ENCODE measurements at regions not wholly inside any gene's neighbourhood (a gene's known extent, or its start where the extent isn't known, plus 50 kb on each side); places are given as distances from the start of the nearest gene placed in this dataset.
A peak's percentile ranks its signal among the peaks of the same experiment; 100 is the strongest.

DNA sequence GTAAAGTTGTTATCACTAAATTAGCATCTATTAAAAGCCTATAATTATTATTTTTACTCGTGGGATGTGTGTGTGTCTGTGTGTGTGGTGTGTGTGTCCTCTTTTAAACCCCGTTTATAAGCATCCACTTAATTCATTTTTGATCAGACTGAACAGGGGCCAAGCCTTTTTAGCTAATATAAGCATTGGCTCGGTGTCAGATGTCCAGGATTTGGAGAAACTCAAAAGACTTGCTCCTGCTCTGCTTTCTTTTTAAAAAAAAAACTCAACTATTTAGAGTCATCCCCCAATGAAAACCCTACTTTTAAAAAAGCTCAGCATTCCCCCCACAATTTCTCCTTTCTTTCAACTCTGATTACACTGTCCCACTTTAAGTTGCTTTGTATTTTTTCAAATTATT, 459.3 kb upstream of the MAF start:
- WGBS, 4 donors = 59 to 71% (median 70%) methylated on average over 3 of the region's 3 CpGs

DNA sequence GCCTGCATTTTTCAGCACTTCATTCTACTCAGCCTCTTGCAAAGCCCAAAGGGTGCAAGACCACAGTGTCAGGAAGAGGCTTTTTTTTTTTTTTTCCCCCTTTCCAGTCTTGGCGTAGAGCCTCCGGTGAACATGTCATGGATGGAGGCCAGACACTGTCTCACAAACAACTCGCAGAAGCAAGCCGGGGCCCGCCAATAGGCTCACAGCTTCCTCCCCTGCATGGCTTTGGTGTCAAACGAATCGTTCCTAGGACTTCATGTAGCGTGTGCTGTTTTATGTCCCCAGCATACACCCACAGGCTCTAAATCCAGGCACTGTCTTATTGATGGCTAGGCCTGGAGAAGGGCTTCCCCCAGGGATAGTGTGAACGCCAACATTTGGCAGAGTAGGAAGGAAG, 457.7 kb upstream of the MAF start:
- WGBS, 4 donors = 59 to 74% (median 71%) methylated on average over 9 of the region's 9 CpGs
- Histone ChIP-seq H3K27me3 (no peaks in the 10 kb centered on the region), H3K9me3 (replicated peaks in 1 of 3) (no peaks in the 10 kb centered on the region), H3K36me3 (replicated peaks in 1 of 2) (no peaks in the 10 kb centered on the region), H3K4me1 (replicated peaks in 1 of 2) (no peaks in the 10 kb centered on the region), H3K4me3 (no peak overlapping the region), H3K27ac (no peak overlapping the region)
- TF ChIP-seq POLR2A (IDR thresholded peaks at IDR 0.05) = no peak
- TF ChIP-seq, protein P1, sequence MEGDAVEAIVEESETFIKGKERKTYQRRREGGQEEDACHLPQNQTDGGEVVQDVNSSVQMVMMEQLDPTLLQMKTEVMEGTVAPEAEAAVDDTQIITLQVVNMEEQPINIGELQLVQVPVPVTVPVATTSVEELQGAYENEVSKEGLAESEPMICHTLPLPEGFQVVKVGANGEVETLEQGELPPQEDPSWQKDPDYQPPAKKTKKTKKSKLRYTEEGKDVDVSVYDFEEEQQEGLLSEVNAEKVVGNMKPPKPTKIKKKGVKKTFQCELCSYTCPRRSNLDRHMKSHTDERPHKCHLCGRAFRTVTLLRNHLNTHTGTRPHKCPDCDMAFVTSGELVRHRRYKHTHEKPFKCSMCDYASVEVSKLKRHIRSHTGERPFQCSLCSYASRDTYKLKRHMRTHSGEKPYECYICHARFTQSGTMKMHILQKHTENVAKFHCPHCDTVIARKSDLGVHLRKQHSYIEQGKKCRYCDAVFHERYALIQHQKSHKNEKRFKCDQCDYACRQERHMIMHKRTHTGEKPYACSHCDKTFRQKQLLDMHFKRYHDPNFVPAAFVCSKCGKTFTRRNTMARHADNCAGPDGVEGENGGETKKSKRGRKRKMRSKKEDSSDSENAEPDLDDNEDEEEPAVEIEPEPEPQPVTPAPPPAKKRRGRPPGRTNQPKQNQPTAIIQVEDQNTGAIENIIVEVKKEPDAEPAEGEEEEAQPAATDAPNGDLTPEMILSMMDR (IDR thresholded peaks at IDR 0.05) = no peak
- peak in 2 of 7 donors; percentile 22 to 25 for DNase-seq
- intact Hi-C loops (cut with DNase I) = no loop called here

More for the DNA sequence above, 459.3 kb upstream of the MAF start:
- no peak for TF ChIP-seq POLR2A (IDR thresholded peaks at IDR 0.05)
- TF ChIP-seq, protein P1 (IDR thresholded peaks at IDR 0.05) = no peak
- no peak for DNase-seq
- Histone ChIP-seq H3K36me3 (replicated peaks in 1 of 2) (no peaks in the 10 kb centered on the region), H3K9me3 (replicated peaks in 1 of 3) (no peaks in the 10 kb centered on the region), H3K4me3 (no peak overlapping the region), H3K27ac (no peak overlapping the region), H3K4me1 (replicated peaks in 1 of 2) (no peaks in the 10 kb centered on the region), H3K27me3 (no peaks in the 10 kb centered on the region)
- intact Hi-C loops (cut with DNase I) = no loop called here

DNA sequence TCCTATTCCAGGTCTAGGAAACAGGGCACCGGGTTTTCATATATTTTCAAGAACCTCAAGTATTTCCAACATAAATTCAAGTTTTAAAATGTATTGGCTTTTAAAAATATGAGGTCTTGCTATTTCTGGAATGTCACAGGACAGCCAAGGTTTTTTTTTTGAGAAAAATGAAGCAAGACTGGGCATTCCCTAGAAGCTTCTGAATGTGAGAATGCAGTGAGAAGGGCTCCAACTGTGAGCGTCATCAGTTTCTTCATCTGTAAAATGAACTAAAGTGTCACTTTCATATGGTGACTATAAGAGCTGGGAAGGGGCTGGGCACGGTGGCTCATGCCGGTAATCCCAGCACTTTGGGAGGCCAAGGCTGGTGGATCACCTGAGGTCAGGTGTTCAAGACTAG, 455.8 kb upstream of the MAF start:
- Histone ChIP-seq H3K4me3 (no peak overlapping the region), H3K27ac (no peak overlapping the region), H3K27me3 (no peaks in the 10 kb centered on the region), H3K4me1 (replicated peaks in 1 of 2) (no peaks in the 10 kb centered on the region), H3K9me3 (replicated peaks in 1 of 3) (no peaks in the 10 kb centered on the region), H3K36me3 (replicated peaks in 1 of 2) (no peaks in the 10 kb centered on the region)
- TF ChIP-seq POLR2A (IDR thresholded peaks at IDR 0.05) = no peak
- TF ChIP-seq, protein P1 (IDR thresholded peaks at IDR 0.05) = no peak
- WGBS, 4 donors = 80 to 86% (median 84%) methylated on average over 4 of the region's 4 CpGs
- no peak for DNase-seq
- intact Hi-C loops (cut with DNase I) = no loop called here

GRCh38 chr16:80055831-80056230, 455.3 kb upstream of the MAF start:
- no peaks in the 10 kb centered on the region for H3K27me3 ChIP-seq
- no peaks in the 10 kb centered on the region for H3K36me3 ChIP-seq (replicated peaks in 1 of 2)
- intact Hi-C loops (cut with DNase I) = no loop called here
- no peaks in the 10 kb centered on the region for H3K9me3 ChIP-seq (replicated peaks in 1 of 3)
- TF ChIP-seq POLR2A (IDR thresholded peaks at IDR 0.05) = no peak
- TF ChIP-seq, protein P1 (IDR thresholded peaks at IDR 0.05) = no peak
- no peak overlapping the region for H3K4me3 ChIP-seq
- no peaks in the 10 kb centered on the region for H3K4me1 ChIP-seq (replicated peaks in 1 of 2)
- 82 to 91% (median 87%) methylated on average over 3 of the region's 3 CpGs for WGBS, 4 donors
- DNase-seq = no peak
- H3K27ac ChIP-seq = no peak overlapping the region
